Adrenal gland (tissue), 9 donors: ENCODE measurements at regions not wholly inside any gene's neighbourhood (a gene's known extent, or its start where the extent isn't known, plus 50 kb on each side); places are given as distances from the start of the nearest gene placed in this dataset.

Experiments
- DNase-seq, 7 donors: peaks; one replicate each; pipeline ENCODE4 v3.0.0-alpha.2; 2019 to 2020
- H3K27ac ChIP-seq, 5 donors: fragments of 200-600 bp; sonication (generic) in 4 of 5; 1 replicate in 3 of 5; 2 replicates in 2 of 5; pipeline versions ENCODE4 v1.5.1 to v1.8.0; 2016 to 2020; ENCODE audit warnings: mild to moderate bottlenecking in 1 of 5
- H3K27me3 ChIP-seq: fragments of 200-600 bp; 2 replicates; pipeline ENCODE4 v1.8.0; 2021
- H3K36me3 ChIP-seq, 2 donors: fragments of 200-600 bp; replicated peaks in 1 of 2; 1 replicate in 1 of 2; 2 replicates in 1 of 2; pipeline versions ENCODE4 v1.5.1 to v1.8.0; 2018 to 2022
- H3K4me1 ChIP-seq, 2 donors: fragments of 200-600 bp; replicated peaks in 1 of 2; 1 replicate in 1 of 2; 2 replicates in 1 of 2; pipeline versions ENCODE4 v1.5.1 to v1.8.0; 2018 to 2021
- H3K4me3 ChIP-seq, 4 donors: fragments of 200-600 bp; sonication (generic) in 3 of 4; one replicate each; pipeline ENCODE4 v1.5.1; 2016 to 2018
- H3K9me3 ChIP-seq, 3 donors: fragments of 200-600 bp; sonication (generic) in 1 of 3; replicated peaks in 1 of 3; 1 replicate in 2 of 3; 2 replicates in 1 of 3; pipeline versions ENCODE4 v1.5.1 to v1.8.0; 2016 to 2021
- CTCF ChIP-seq, 6 experiments: fragments of 450-650 bp in 4 of 6; fragments of 200-600 bp in 2 of 6; sonication (generic) in 1 of 6; IDR thresholded peaks; 1 replicate in 5 of 6; 2 replicates in 1 of 6; pipeline versions ENCODE4 v1.5.1 to v1.8.0; 2016 to 2021; ENCODE audit warnings: antibody characterized with exemption in 6 of 6, mild to moderate bottlenecking in 2 of 6, moderate library complexity in 1 of 6
- POLR2A ChIP-seq, 2 donors: fragments of 450-650 bp; IDR thresholded peaks; one replicate each; pipeline ENCODE4 v1.6.1; 2017; ENCODE audit warnings: antibody characterized with exemption in 2 of 2, mild to moderate bottlenecking in 2 of 2, moderate library complexity in 1 of 2
- WGBS, 4 donors: extraction: QIAGEN DNeasy Blood & Tissue Kit in 2 of 4; methylation state at CpG; one replicate each; pipeline versions ENCODE4 v1.1.5 to v1.1.7; 2013 to 2017; 5-methylcytosine and 5-hydroxymethylcytosine counted together
- intact Hi-C, 2 donors: fragments of 100-400 bp; cut with DNase I; formaldehyde crosslinking; loops; one replicate each; pipeline versions ENCODE4 v1.14.1 to v1.15.0; 2022 to 2023
- donor health status: healthy with polysubstance abuse.
- donor health status: Bipolar disorder and iron deficiency.
- donor health status: DM: yes; HTN: yes; CAD: no.
- donor health status: DM: no; HTN: no; CAD: no.
- donor health status: DM: no; HTN: no; CAD: no.

DNA sequence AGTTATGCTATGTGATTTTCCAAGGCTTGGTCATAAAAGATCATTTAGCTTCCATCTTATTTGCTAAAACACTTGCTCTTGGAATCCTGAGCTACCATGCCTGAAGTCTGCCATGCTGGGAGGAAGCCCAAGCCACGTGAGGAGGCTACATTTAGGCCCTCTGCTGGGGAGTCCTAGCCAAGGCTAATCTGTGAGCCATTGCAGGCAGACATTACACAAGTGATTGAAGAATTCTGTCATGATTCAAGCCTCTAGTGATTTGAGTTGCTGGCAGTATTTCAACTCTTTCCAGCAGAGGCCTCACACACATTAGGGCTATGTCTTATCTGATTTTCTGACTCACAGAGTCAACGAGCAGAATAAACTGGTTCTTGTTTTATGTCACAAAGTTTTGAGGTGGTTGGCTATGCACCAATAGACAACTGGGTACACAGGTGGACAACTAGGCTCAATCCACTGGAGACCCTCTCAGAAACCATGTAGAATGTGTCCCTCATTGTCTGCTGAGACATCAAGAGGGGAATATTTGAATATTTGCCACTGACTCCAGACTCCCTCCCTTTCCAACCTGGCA, 227.2 kb upstream of the SULF2 start:
- 18 to 44% (median 40%) methylated on average over 2 of the region's 2 CpGs for WGBS, 4 donors
- H3K4me3 ChIP-seq: no peak overlapping the region
- H3K36me3 ChIP-seq: no peaks in the 10 kb centered on the region
- no peak overlapping the region for H3K27ac ChIP-seq
- DNase-seq: peak in 1 of 7 donors; percentile 24
- H3K4me1 ChIP-seq: no peaks in the 10 kb centered on the region
- H3K27me3 ChIP-seq: no peaks in the 10 kb centered on the region
- intact Hi-C loops: no loop called here
- no peaks in the 10 kb centered on the region for H3K9me3 ChIP-seq
- TF ChIP-seq POLR2A (IDR thresholded peaks at IDR 0.05) (no peak), CTCF (IDR thresholded peaks at IDR 0.05) (no peak)

- H3K4me1 ChIP-seq: peaks cover 0 to 5% of the 10 kb centered on the region in 2 donors
- H3K9me3 ChIP-seq: no peaks in the 10 kb centered on the region
- intact Hi-C loops: no loop called here
- H3K27ac ChIP-seq: no peak overlapping the region
- WGBS, 4 donors: 89 to 97% (median 94%) methylated on average over 2 of the region's 2 CpGs
- no peaks in the 10 kb centered on the region for H3K36me3 ChIP-seq
- no peak overlapping the region for H3K4me3 ChIP-seq
- no peaks in the 10 kb centered on the region for H3K27me3 ChIP-seq
- TF ChIP-seq CTCF (IDR thresholded peaks at IDR 0.05): no peak
- TF ChIP-seq POLR2A (IDR thresholded peaks at IDR 0.05): no peak
- DNase-seq: no peak
These were observed 225.7 kb upstream of the SULF2 start for GRCh38 chr20:48011025-48011424.

GRCh38 chr20:48010623-48011022, 225.3 kb upstream of the SULF2 start:
- Histone ChIP-seq H3K4me1 (peaks cover 0 to 5% of the 10 kb centered on the region in 2 donors), H3K4me3 (no peak overlapping the region), H3K36me3 (no peaks in the 10 kb centered on the region), H3K27me3 (no peaks in the 10 kb centered on the region), H3K27ac (no peak overlapping the region), H3K9me3 (no peaks in the 10 kb centered on the region)
- no peak for DNase-seq
- intact Hi-C loops: no loop called here
- TF ChIP-seq CTCF (IDR thresholded peaks at IDR 0.05) (no peak), POLR2A (IDR thresholded peaks at IDR 0.05) (no peak)
- 79 to 91% (median 86%) methylated on average over 3 of the region's 3 CpGs for WGBS, 4 donors

DNA sequence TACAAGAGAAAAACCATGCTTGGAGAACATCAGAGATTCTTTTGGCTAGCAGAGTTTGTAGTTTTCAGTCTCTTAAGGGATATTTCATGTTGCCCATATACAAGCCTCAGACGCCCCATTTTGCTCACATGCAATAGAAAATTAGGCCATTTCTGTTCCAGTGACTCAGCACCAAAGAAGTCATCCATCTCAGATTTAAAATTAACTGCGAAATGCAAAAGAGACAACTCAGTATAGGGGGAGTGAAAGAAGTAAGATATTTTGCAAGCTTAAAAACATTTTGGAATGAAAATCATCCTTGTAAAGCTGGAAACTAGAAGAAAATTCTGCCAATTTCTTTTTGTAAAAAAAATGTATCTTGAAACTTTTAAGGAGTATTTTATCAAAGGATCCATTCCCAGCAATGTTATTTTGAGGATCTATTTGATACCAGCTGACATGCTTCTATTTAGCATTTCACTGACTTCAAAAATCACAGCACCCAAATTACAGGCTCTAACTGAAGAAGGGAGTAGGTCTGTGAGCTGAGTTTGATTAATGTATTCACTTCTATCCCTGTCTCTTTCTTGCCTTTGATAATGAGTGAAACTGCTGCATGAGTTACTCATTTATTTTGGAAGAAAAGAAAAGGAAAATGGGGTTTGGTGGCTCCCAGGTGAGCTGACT, 223.7 kb upstream of the SULF2 start:
- H3K4me3 ChIP-seq: no peak overlapping the region
- no peak for TF ChIP-seq POLR2A (IDR thresholded peaks at IDR 0.05)
- TF ChIP-seq CTCF (IDR thresholded peaks at IDR 0.05): no peak
- intact Hi-C loops: no loop called here
- H3K27ac ChIP-seq: peak overlapping the region in 1 of 5 donors; percentile 38
- no peaks in the 10 kb centered on the region for H3K27me3 ChIP-seq
- H3K9me3 ChIP-seq: no peaks in the 10 kb centered on the region
- H3K4me1 ChIP-seq: peaks cover 0 to 5% of the 10 kb centered on the region in 2 donors
- 45 to 51% (median 45%) methylated on average over 2 of the region's 2 CpGs for WGBS, 4 donors
- DNase-seq: no peak
- no peaks in the 10 kb centered on the region for H3K36me3 ChIP-seq
